SK-N-SH (cell line): ENCODE measurements at regions not wholly inside any gene's neighbourhood (a gene's known extent, or its start where the extent isn't known, plus 50 kb on each side); places are given as distances from the start of the nearest gene placed in this dataset.

Experiments used
- CTCF ChIA-PET: fragments of 300-600, 350-600 bp; formaldehyde crosslinking; extraction: SDS; loops from one replicate; lab custom pipeline; 2021; lab: Yijun Ruan, JAX
- POLR2A ChIA-PET: fragments of 350-600 bp; sonication (Branson Sonifier 250); formaldehyde crosslinking; extraction: SDS; loops from one replicate; lab custom pipeline; 2020; ENCODE audit warnings: antibody characterized with exemption, inconsistent platforms; lab: Yijun Ruan, JAX
- DNase-seq: peaks from one replicate; pipeline ENCODE4 v3.0.0; 2012
- H2AFZ ChIP-seq: fragments of 200-600 bp; sonication (generic); 2 replicates; pipeline ENCODE4 v1.8.1; 2016; ENCODE audit warnings: antibody characterized with exemption, mild to moderate bottlenecking, low read depth
- H3F3A ChIP-seq: fragments of 200-600 bp; sonication (generic); replicated peaks from 2 replicates; pipeline ENCODE3; 2016; ENCODE audit warnings: antibody characterized with exemption, mild to moderate bottlenecking; ENCODE audit not compliant: insufficient read depth
- H3K27ac ChIP-seq, 2 experiments: fragments of 200-500 bp in 1 of 2; fragments of 200-600 bp in 1 of 2; sonication (Bioruptor generic) in 1 of 2; sonication (generic), shearing (Covaris generic) in 1 of 2; 2 replicates each; pipeline versions ENCODE4 v1.5.1 to v1.6.1; 2014 to 2016; ENCODE audit warnings: low read depth in 2 of 2, inconsistent platforms in 1 of 2, low read length in 1 of 2, mild to moderate bottlenecking in 1 of 2, mixed read lengths in 1 of 2
- H3K27me3 ChIP-seq: fragments of 200-600 bp; sonication (generic), shearing (Covaris generic); 2 replicates; pipeline ENCODE4 v1.6.1; 2016; ENCODE audit warnings: mixed run types; ENCODE audit not compliant: insufficient read depth
- H3K36me3 ChIP-seq, 2 experiments: fragments of 200-500 bp in 1 of 2; fragments of 200-600 bp in 1 of 2; sonication (Bioruptor generic) in 1 of 2; sonication (generic) in 1 of 2; replicated peaks in 1 of 2; 2 replicates each; pipeline versions ENCODE3 to v1.5.1; 2014 to 2016; ENCODE audit warnings: low read length in 1 of 2, mild to moderate bottlenecking in 1 of 2; ENCODE audit not compliant: insufficient read depth in 2 of 2, control insufficient read depth in 1 of 2
- H3K4me1 ChIP-seq, 2 experiments: fragments of 200-500 bp in 1 of 2; fragments of 200-600 bp in 1 of 2; sonication (Bioruptor generic) in 1 of 2; sonication (generic), shearing (Covaris generic) in 1 of 2; 2 replicates each; pipeline versions ENCODE4 v1.5.1 to v1.6.1; 2014 to 2016; ENCODE audit warnings: low read depth in 1 of 2, low read length in 1 of 2, mixed run types in 1 of 2; ENCODE audit not compliant: insufficient read depth in 2 of 2, control insufficient read depth in 1 of 2
- H3K4me2 ChIP-seq: fragments of 200-600 bp; sonication (generic), shearing (Covaris generic); 2 replicates; pipeline ENCODE4 v1.6.1; 2017; ENCODE audit warnings: mixed run types
- H3K4me3 ChIP-seq, 2 experiments: fragments of 200-500 bp in 1 of 2; fragments of 200-600 bp in 1 of 2; sonication (Bioruptor generic) in 1 of 2; sonication (generic), shearing (Covaris generic) in 1 of 2; 2 replicates each; pipeline versions ENCODE4 v1.5.1 to v1.8.1; 2014 to 2016; ENCODE audit warnings: low read depth in 2 of 2, inconsistent platforms in 1 of 2, low read length in 1 of 2, mild to moderate bottlenecking in 1 of 2, mixed read lengths in 1 of 2, moderate library complexity in 1 of 2
- H3K79me2 ChIP-seq: fragments of 200-600 bp; sonication (generic); 2 replicates; pipeline ENCODE4 v1.8.1; 2017; ENCODE audit warnings: mild to moderate bottlenecking; ENCODE audit not compliant: insufficient read depth
- H3K9ac ChIP-seq: fragments of 200-600 bp; sonication (generic); 2 replicates; pipeline ENCODE4 v1.6.1; 2017; ENCODE audit warnings: mixed run types
- H3K9me2 ChIP-seq: fragments of 200-600 bp; sonication (generic); 2 replicates; pipeline ENCODE4 v1.6.1; 2017; ENCODE audit warnings: mixed run types
- H3K9me3 ChIP-seq: fragments of 200-600 bp; sonication (generic); 2 replicates; pipeline ENCODE4 v1.6.1; 2017; ENCODE audit warnings: mixed run types, mild to moderate bottlenecking, moderate library complexity
- H4K20me1 ChIP-seq: fragments of 200-600 bp; sonication (generic); 2 replicates; pipeline ENCODE4 v1.6.1; 2017; ENCODE audit warnings: mild to moderate bottlenecking, mixed run types; ENCODE audit not compliant: insufficient read depth
- CTCF ChIP-seq: fragments of 200-600 bp; sonication (generic); IDR thresholded peaks from 2 replicates; pipeline ENCODE4 v1.6.1; 2017; ENCODE audit warnings: antibody characterized with exemption, mild to moderate bottlenecking, moderate library complexity
- ELF1 ChIP-seq: IDR thresholded peaks from 2 replicates; pipeline ENCODE4 v1.4.0; 2012
- EZH2phosphoT487 ChIP-seq: fragments of 200-600 bp; sonication (generic); IDR thresholded peaks from 2 replicates; pipeline ENCODE4 v1.6.1; 2017; ENCODE audit warnings: low read depth, mixed run types, mild to moderate bottlenecking, antibody characterized with exemption, moderate library complexity, borderline replicate concordance
- FOXJ3 ChIP-seq: sonication (generic); formaldehyde crosslinking; IDR thresholded peaks from 2 replicates; pipeline ENCODE4 v1.5.1; 2020; ENCODE audit warnings: mild to moderate bottlenecking, missing genetic modification reagents
- GATA2 ChIP-seq: sonication (generic); formaldehyde crosslinking; IDR thresholded peaks from 2 replicates; pipeline ENCODE4 v1.5.0; 2020; ENCODE audit warnings: mild to moderate bottlenecking, missing genetic modification reagents
- IRF3 ChIP-seq: fragments of 150-350 bp; IDR thresholded peaks from 2 replicates; pipeline ENCODE4 v1.6.1; 2016; ENCODE audit warnings: mild to moderate bottlenecking, low read depth, low read length
- MAX ChIP-seq: IDR thresholded peaks from 2 replicates; pipeline ENCODE4 v1.4.0; 2012; ENCODE audit warnings: low read depth
- NFIC ChIP-seq: IDR thresholded peaks from 2 replicates; pipeline ENCODE4 v1.4.0; 2012; ENCODE audit warnings: borderline replicate concordance
- NRF1 ChIP-seq: IDR thresholded peaks from 2 replicates; pipeline ENCODE4 v1.6.1; 2012; ENCODE audit warnings: low read depth, mild to moderate bottlenecking, low read length
- PBX3 ChIP-seq: IDR thresholded peaks from 2 replicates; pipeline ENCODE4; 2012
- POLR2AphosphoS5 ChIP-seq: IDR thresholded peaks from 2 replicates; pipeline ENCODE4 v1.6.1; 2012; ENCODE audit warnings: low read depth, low read length
- TAF1 ChIP-seq: IDR thresholded peaks from 2 replicates; pipeline ENCODE4 v1.6.1; 2012; ENCODE audit warnings: low read depth, mild to moderate bottlenecking, low read length, moderate library complexity, borderline replicate concordance
- TCF12 ChIP-seq: IDR thresholded peaks from 2 replicates; pipeline ENCODE4 v1.4.0; 2012
- TEAD4 ChIP-seq: IDR thresholded peaks from 2 replicates; pipeline ENCODE4 v1.4.0; 2012; ENCODE audit warnings: mild to moderate bottlenecking, borderline replicate concordance; ENCODE audit not compliant: insufficient read depth
- YY1 ChIP-seq: IDR thresholded peaks from 2 replicates; pipeline ENCODE4 v1.4.0; 2012; ENCODE audit warnings: low read depth, mild to moderate bottlenecking
- WGBS: methylation state at CpG from one replicate; pipeline ENCODE4 v1.1.6; 2017; ENCODE audit warnings: low lambda C conversion rate; 5-methylcytosine and 5-hydroxymethylcytosine counted together

- no peaks in the 10 kb centered on the region for H3F3A ChIP-seq
- DNase-seq: no peak
- TF ChIP-seq EZH2phosphoT487: no peak
- no peak for TF ChIP-seq POLR2AphosphoS5
- no peak for TF ChIP-seq MAX
- TF ChIP-seq NFIC: no peak
- no peak for TF ChIP-seq ELF1
- no peak for TF ChIP-seq NRF1
- TF ChIP-seq YY1: no peak
- TF ChIP-seq TEAD4: no peak
- TF ChIP-seq GATA2 (CRISPR knock-in tag): no peak
- TF ChIP-seq PBX3: no peak
- TF ChIP-seq TCF12: no peak
- no peak for TF ChIP-seq CTCF
- TF ChIP-seq FOXJ3 (CRISPR knock-in tag): no peak
- no peak for TF ChIP-seq IRF3
- no peak for TF ChIP-seq TAF1
- TF ChIP-seq, all 33 proteins: peak for 0
- Histone ChIP-seq H3K4me1 (peaks cover 0 to 7% of the 10 kb centered on the region in 2 experiments; a peak in 1 of 4 replicates), H3K9ac (no peak overlapping the region), H3K79me2 (no peaks in the 10 kb centered on the region), H3K36me3 (no peaks in the 10 kb centered on the region), H4K20me1 (no peaks in the 10 kb centered on the region), H3K27me3 (peaks cover 2% of the 10 kb centered on the region; the same call in 1 of the 2 replicates), H3K4me2 (peak overlapping the region; percentile 48; the same call in 1 of the 2 replicates), H3K9me2 (no peaks in the 10 kb centered on the region), H3K9me3 (no peaks in the 10 kb centered on the region), H3K27ac (peak overlapping the region in 1 of 2 experiments; percentile 74; a peak in 2 of 4 replicates), H3K4me3 (no peak overlapping the region), H2AFZ (no peak overlapping the region)
- ChIA-PET POLR2A (interaction anchor here (0.8 kb wide), 1 partner anchor 46 kb away, joined by 3 read pairs; no protein-coding TSS in a partner anchor), CTCF (interaction anchor here (1.0 to 6.2 kb wide), 7 partner anchors 16 to 94 kb away, joined by 3 to 85 read pairs (median 3); no protein-coding TSS in a partner anchor)
- WGBS: 94% methylated on average over 5 of the region's 5 CpGs
Observed at GRCh38 chr3:184465883-184466412, 86.1 kb downstream of the CHRD start.
